Panc1 (cell line): ENCODE measurements at regions not wholly inside any gene's neighbourhood (a gene's known extent, or its start where the extent isn't known, plus 50 kb on each side); places are given as distances from the start of the nearest gene placed in this dataset.

Experiments used
- ATAC-seq: fragments of 200-7000 bp; cut with Tn5 transposase; 2 replicates; pipeline ENCODE4 v1.9.1; 2020; ENCODE audit warnings: mild to moderate bottlenecking, moderate library complexity
- BruUV-seq: library from RNA; stranded (reverse); fragments of 400-500 nt; replicated peaks from 2 replicates; lab custom pipeline; 2021; lab: Mats Ljungman, UMichigan
- CTCF ChIA-PET: fragments of 300-600 bp; sonication (Branson Sonifier 250); formaldehyde crosslinking; loops from one replicate; lab custom pipeline; 2022; ENCODE audit warnings: antibody characterized with exemption; lab: Charles Lee
- POLR2A ChIA-PET: fragments of 300-600 bp; sonication (Branson Sonifier 250); formaldehyde crosslinking; loops from one replicate; lab custom pipeline; 2022; ENCODE audit warnings: antibody characterized with exemption; lab: Charles Lee
- DNase-seq: peaks from one replicate; pipeline ENCODE4 v3.0.0-alpha.2; 2010; ENCODE audit warnings: low read depth, low spot score
- H3K27ac ChIP-seq: 2 replicates; pipeline ENCODE4 v1.5.1; 2011; ENCODE audit warnings: mild to moderate bottlenecking, low read length, inconsistent platforms
- H3K27me3 ChIP-seq: fragments of 200-500 bp; sonication (Bioruptor generic); 2 replicates; pipeline ENCODE4 v1.6.0; 2014; ENCODE audit warnings: low read length, inconsistent platforms; ENCODE audit not compliant: control insufficient read depth, insufficient read depth
- H3K36me3 ChIP-seq: fragments of 200-500 bp; sonication (Bioruptor generic); 2 replicates; pipeline ENCODE4 v1.5.1; 2014; ENCODE audit warnings: inconsistent platforms, mild to moderate bottlenecking, low read length, moderate library complexity; ENCODE audit not compliant: control insufficient read depth, insufficient read depth
- H3K4me1 ChIP-seq: 2 replicates; pipeline ENCODE4 v1.5.1; 2011; ENCODE audit warnings: inconsistent platforms, mild to moderate bottlenecking, low read length, moderate library complexity; ENCODE audit not compliant: control insufficient read depth, insufficient read depth
- H3K4me3 ChIP-seq, 2 experiments: 2 replicates each; pipeline ENCODE4 v1.5.1; 2011 to 2012; ENCODE audit warnings: low read depth in 2 of 2, low read length in 2 of 2, mild to moderate bottlenecking in 2 of 2, inconsistent platforms in 1 of 2, moderate library complexity in 1 of 2
- H3K9me3 ChIP-seq: fragments of 200-500 bp; sonication (Bioruptor generic); 2 replicates; pipeline ENCODE4 v1.5.1; 2014; ENCODE audit warnings: low read depth, mild to moderate bottlenecking, inconsistent platforms, low read length, moderate library complexity; ENCODE audit not compliant: control insufficient read depth, insufficient read depth
- POLR2AphosphoS5 ChIP-seq: IDR thresholded peaks from 2 replicates; pipeline ENCODE4 v1.6.1; 2012; ENCODE audit warnings: mild to moderate bottlenecking, low read depth, low read length, moderate library complexity
- SIN3A ChIP-seq: IDR thresholded peaks from 2 replicates; pipeline ENCODE4 v1.6.1; 2012; ENCODE audit warnings: low read depth, mild to moderate bottlenecking, low read length, moderate library complexity, borderline replicate concordance; ENCODE audit not compliant: insufficient read depth
- TCF7L2 ChIP-seq: IDR thresholded peaks from 2 replicates; pipeline ENCODE4 v1.6.1; 2011; ENCODE audit warnings: mild to moderate bottlenecking, low read depth, low read length, inconsistent platforms
- in situ Hi-C: cut with HindIII; loops from 2 replicates; pipeline ENCODE4 v1.10.0; 2016; ENCODE audit warnings: low sequenced_read_pairs, low pct_unique_long_range_greater_than_20kb
- intact Hi-C: fragments of 100-400 bp; cut with micrococcal nuclease; formaldehyde crosslinking; loops from one replicate; pipeline ENCODE4 v1.10.0; 2022; ENCODE audit not compliant: unreplicated experiment
- TF ChIP-seq, protein P1 (sequence below), 2 experiments: IDR thresholded peaks; 2 replicates each; pipeline ENCODE4 v1.6.1; 2011 to 2012; ENCODE audit warnings: low read depth in 2 of 2, control low read depth in 1 of 2, low read length in 1 of 2, mild to moderate bottlenecking in 1 of 2, moderate library complexity in 1 of 2; ENCODE audit not compliant: insufficient read depth in 1 of 2
- TF ChIP-seq, protein P2 (sequence below): fragments of 450-650 bp; IDR thresholded peaks from 2 replicates; pipeline ENCODE4 v1.5.1; 2017; ENCODE audit warnings: mild to moderate bottlenecking

DNA sequence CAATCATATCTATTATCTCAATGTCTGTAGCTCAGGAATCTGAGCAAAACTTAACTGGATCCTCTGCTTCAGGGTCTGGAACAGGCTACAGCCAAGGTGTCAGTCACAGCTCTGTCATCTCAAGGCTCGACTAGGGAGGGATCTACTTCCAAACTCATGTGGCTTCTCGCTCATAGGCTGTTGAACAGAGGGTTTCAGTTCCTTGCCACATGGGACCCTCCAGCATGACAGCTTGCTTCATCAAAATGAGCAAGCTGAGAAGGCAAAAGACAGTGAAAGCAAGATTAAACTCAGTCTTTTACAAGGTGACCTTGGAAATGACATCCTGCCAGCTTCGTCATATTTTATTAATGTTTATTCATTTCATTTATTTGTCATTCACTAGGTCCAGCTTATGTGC, 111.7 kb downstream of the GADD45G start:
- ChIA-PET POLR2A (no interaction called here), CTCF (no interaction called here)
- H3K4me1 ChIP-seq = no peaks in the 10 kb centered on the region
- DNase-seq (no peak), ATAC-seq (no peak)
- no TSS peak for BruUV-seq
- TF ChIP-seq POLR2AphosphoS5 = no peak
- TF ChIP-seq TCF7L2 = no peak
- TF ChIP-seq, protein P1, sequence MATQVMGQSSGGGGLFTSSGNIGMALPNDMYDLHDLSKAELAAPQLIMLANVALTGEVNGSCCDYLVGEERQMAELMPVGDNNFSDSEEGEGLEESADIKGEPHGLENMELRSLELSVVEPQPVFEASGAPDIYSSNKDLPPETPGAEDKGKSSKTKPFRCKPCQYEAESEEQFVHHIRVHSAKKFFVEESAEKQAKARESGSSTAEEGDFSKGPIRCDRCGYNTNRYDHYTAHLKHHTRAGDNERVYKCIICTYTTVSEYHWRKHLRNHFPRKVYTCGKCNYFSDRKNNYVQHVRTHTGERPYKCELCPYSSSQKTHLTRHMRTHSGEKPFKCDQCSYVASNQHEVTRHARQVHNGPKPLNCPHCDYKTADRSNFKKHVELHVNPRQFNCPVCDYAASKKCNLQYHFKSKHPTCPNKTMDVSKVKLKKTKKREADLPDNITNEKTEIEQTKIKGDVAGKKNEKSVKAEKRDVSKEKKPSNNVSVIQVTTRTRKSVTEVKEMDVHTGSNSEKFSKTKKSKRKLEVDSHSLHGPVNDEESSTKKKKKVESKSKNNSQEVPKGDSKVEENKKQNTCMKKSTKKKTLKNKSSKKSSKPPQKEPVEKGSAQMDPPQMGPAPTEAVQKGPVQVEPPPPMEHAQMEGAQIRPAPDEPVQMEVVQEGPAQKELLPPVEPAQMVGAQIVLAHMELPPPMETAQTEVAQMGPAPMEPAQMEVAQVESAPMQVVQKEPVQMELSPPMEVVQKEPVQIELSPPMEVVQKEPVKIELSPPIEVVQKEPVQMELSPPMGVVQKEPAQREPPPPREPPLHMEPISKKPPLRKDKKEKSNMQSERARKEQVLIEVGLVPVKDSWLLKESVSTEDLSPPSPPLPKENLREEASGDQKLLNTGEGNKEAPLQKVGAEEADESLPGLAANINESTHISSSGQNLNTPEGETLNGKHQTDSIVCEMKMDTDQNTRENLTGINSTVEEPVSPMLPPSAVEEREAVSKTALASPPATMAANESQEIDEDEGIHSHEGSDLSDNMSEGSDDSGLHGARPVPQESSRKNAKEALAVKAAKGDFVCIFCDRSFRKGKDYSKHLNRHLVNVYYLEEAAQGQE (IDR thresholded peaks at IDR 0.05; ENCODE audit: insufficient read depth in 1 of 2, low read depth in 2 of 2, low read length in 1 of 2) = no peak
- H3K36me3 ChIP-seq = no peaks in the 10 kb centered on the region
- no peak overlapping the region for H3K27ac ChIP-seq
- no peaks in the 10 kb centered on the region for H3K9me3 ChIP-seq
- in situ Hi-C loops = no loop called here
- no peak overlapping the region for H3K4me3 ChIP-seq
- intact Hi-C loops = no loop called here
- no peaks in the 10 kb centered on the region for H3K27me3 ChIP-seq

DNA sequence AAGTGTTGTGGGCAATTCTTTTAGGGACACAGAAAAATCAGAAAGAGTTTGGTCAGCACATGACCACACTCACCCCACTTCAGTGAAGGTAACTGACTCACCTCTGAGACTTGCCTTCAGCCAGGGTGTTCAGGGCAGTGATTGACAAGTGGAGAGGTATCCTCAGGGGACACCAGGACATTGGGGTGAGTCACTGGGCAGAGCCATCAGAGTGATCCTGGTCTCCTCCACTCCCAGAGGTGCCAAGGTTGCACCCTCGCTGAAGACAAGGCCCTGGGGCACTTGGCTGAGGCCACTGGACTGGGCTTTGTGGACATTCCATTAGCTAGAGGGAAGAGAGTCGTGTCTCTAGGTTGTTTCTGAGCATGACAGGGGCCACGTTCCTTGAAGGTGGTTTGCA, 113.4 kb downstream of the GADD45G start:
- no peaks in the 10 kb centered on the region for H3K4me1 ChIP-seq
- ChIA-PET CTCF (no interaction called here), POLR2A (no interaction called here)
- H3K4me3 ChIP-seq = no peak overlapping the region
- BruUV-seq = no TSS peak
- no peaks in the 10 kb centered on the region for H3K36me3 ChIP-seq
- DNase-seq (no peak), ATAC-seq (no peak)
- no peak overlapping the region for H3K27ac ChIP-seq
- in situ Hi-C loops = no loop called here
- TF ChIP-seq SIN3A (no peak), POLR2AphosphoS5 (no peak), TCF7L2 (no peak)
- TF ChIP-seq, protein P1 (IDR thresholded peaks at IDR 0.05; ENCODE audit: insufficient read depth in 1 of 2, low read depth in 2 of 2, low read length in 1 of 2) = no peak
- TF ChIP-seq, protein P2, sequence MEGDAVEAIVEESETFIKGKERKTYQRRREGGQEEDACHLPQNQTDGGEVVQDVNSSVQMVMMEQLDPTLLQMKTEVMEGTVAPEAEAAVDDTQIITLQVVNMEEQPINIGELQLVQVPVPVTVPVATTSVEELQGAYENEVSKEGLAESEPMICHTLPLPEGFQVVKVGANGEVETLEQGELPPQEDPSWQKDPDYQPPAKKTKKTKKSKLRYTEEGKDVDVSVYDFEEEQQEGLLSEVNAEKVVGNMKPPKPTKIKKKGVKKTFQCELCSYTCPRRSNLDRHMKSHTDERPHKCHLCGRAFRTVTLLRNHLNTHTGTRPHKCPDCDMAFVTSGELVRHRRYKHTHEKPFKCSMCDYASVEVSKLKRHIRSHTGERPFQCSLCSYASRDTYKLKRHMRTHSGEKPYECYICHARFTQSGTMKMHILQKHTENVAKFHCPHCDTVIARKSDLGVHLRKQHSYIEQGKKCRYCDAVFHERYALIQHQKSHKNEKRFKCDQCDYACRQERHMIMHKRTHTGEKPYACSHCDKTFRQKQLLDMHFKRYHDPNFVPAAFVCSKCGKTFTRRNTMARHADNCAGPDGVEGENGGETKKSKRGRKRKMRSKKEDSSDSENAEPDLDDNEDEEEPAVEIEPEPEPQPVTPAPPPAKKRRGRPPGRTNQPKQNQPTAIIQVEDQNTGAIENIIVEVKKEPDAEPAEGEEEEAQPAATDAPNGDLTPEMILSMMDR = no peak
- no peaks in the 10 kb centered on the region for H3K9me3 ChIP-seq
- intact Hi-C loops = no loop called here
- H3K27me3 ChIP-seq = no peaks in the 10 kb centered on the region
